Stimulated activated CD4-positive, alpha-beta T cell treated with anti-CD3 and anti-CD28 coated beads, Interleukin-4, amount 100 ng/mL, for 1 hour (primary cell): ENCODE measurements at regions not wholly inside any gene's neighbourhood (a gene's known extent, or its start where the extent isn't known, plus 50 kb on each side); places are given as distances from the start of the nearest gene placed in this dataset.

Experiments used
- DNase-seq: peaks from one replicate; pipeline ENCODE4 v3.0.0-alpha.2; 2020

GRCh38 chr22:49079027-49079725 is 748.5 kb downstream of the BRD1 start:
- DNase-seq = no peak

- no peak for DNase-seq
These were observed 749.5 kb downstream of the BRD1 start for GRCh38 chr22:49078076-49078710.

- DNase-seq = no peak
These were observed 750.1 kb downstream of the BRD1 start for GRCh38 chr22:49077586-49077985.

- no peak for DNase-seq
These were observed 750.7 kb downstream of the BRD1 start for GRCh38 chr22:49077036-49077393.

GRCh38 chr22:49076300-49077035 is 751.2 kb downstream of the BRD1 start:
- DNase-seq = no peak

GRCh38 chr22:49075150-49075549 is 752.5 kb downstream of the BRD1 start:
- no peak for DNase-seq

GRCh38 chr22:49073873-49074417 is 753.7 kb downstream of the BRD1 start:
- no peak for DNase-seq

GRCh38 chr22:49072996-49073645 is 754.6 kb downstream of the BRD1 start:
- no peak for DNase-seq

GRCh38 chr22:49070501-49070900 is 757.2 kb downstream of the BRD1 start:
- no peak for DNase-seq

- DNase-seq = no peak
These were observed 758.7 kb downstream of the BRD1 start for GRCh38 chr22:49068861-49069500.

GRCh38 chr22:49067504-49067903 is 760.2 kb downstream of the BRD1 start:
- DNase-seq = no peak

- DNase-seq = no peak
These were observed 761.1 kb downstream of the BRD1 start for GRCh38 chr22:49066619-49067018.

- no peak for DNase-seq
These were observed 762.8 kb downstream of the BRD1 start for GRCh38 chr22:49064836-49065235.

GRCh38 chr22:49063545-49063890 is 764.2 kb downstream of the BRD1 start:
- DNase-seq = no peak

GRCh38 chr22:49062802-49063544 is 764.7 kb downstream of the BRD1 start:
- no peak for DNase-seq

GRCh38 chr22:49062155-49062801 is 765.4 kb downstream of the BRD1 start:
- no peak for DNase-seq

GRCh38 chr22:49057910-49058309 is 769.8 kb downstream of the BRD1 start:
- no peak for DNase-seq

- no peak for DNase-seq
These were observed 771.4 kb downstream of the BRD1 start for GRCh38 chr22:49056301-49056700.

- no peak for DNase-seq
These were observed 772.3 kb downstream of the BRD1 start for GRCh38 chr22:49055406-49055805.

- no peak for DNase-seq
These were observed 774.1 kb downstream of the BRD1 start for GRCh38 chr22:49053578-49053977.

GRCh38 chr22:49052560-49052959 is 775.1 kb downstream of the BRD1 start:
- DNase-seq = no peak
